HG03139 (cell line): ENCODE measurements at regions not wholly inside any gene's neighbourhood (a gene's known extent, or its start where the extent isn't known, plus 50 kb on each side); places are given as distances from the start of the nearest gene placed in this dataset.
"Not testable (repeated sequence)": the region's sequence is repeated elsewhere in the genome, so short reads cannot be mapped to it uniquely, and the experiment has no call there.

Experiments used
- ATAC-seq: cut with Tn5 transposase; IDR thresholded peaks from one replicate; pipeline ENCODE4 v1.9.1; 2021; ENCODE audit not compliant: unreplicated experiment

- ATAC-seq, result no peak
These were observed 205.7 kb downstream of the TOMM20 start for GRCh38 chr1:234922987-234923386.

- ATAC-seq, result no peak
These were observed 207.2 kb downstream of the TOMM20 start for GRCh38 chr1:234921266-234922062.

DNA sequence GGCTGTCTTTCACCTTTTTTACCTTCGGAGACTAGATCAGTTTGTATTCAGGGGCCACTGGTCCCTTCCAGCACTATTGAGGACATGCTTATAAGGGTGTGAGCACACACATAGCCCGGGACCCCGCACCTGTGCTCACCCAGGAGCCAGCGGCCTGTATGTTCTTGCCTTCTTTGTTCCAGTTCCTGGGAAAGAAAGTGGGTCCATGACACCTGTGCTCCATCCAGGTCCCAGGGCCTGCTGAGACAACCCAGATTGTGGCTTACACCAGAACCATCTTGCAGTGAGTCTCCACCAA, 207.8 kb downstream of the TOMM20 start:
- ATAC-seq, result no peak

- no peak for ATAC-seq
These were observed 208.3 kb downstream of the TOMM20 start for GRCh38 chr1:234920136-234920842.

- ATAC-seq, result no peak
These were observed 209.5 kb downstream of the TOMM20 start for GRCh38 chr1:234918961-234919761.

DNA sequence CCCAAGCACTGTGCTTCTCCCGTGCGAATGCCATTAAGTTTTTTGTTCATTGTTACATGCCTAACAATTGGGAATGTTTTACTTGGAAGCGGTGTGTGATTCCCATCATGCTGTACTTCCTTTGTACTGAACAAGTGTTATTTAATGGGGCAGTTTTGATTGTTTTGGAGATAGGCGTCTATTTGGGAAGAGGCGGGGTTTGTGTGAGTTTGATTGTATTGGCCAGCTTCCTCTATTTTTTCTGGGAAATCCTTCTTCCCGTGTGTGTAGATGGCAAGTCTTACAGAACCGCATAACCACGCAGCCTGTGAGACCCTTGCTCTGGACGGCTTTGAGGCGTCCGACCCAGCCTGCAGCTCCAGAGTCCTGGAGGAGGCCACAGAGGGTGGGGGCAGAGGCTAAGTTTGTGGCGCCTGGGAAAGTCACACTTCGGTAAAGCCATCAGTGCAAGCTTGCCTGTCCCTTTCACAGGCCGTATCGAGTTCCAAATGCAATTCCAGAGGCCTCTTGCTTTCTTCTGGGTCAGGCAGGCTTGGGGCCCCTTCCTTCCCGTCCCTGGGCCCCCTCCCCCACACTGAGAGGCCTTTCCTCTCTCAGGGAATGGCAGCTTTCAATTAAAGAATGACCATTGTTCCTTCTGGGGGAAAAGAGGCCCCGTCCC, 210.3 kb downstream of the TOMM20 start:
- ATAC-seq, result no peak

DNA sequence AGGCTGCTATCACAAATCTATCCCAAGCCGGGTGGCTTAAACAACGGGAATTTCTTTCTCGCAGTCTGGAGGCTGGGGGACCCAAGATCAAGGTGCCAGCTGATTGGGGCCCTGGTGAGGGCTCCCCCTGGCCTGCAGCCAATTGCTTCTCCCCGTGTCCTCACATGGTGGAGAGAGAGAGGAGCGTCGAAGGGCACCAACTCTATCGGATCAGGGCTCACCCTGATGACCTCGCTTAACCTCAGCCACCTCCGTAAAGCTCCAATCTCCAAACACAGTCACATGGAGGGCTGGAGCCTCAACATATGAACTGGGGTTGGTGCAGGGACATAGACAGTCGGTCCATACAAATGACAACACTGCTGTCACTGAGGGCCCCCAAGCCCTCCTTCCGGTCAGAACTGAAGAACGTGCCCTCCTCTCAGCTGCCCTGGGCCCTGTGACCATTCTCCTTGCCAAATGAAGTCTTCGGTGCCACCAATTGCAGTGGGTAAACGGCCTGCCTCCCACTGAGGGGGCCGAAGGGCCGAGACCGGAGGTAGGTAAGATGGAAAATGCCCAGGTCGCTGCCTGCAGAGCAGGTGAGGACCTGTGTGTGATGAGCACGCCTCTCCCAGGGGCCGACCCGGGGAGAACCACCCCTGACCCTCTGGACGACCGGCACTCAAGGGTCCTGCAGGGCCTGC, 211.0 kb downstream of the TOMM20 start:
- no peak for ATAC-seq

DNA sequence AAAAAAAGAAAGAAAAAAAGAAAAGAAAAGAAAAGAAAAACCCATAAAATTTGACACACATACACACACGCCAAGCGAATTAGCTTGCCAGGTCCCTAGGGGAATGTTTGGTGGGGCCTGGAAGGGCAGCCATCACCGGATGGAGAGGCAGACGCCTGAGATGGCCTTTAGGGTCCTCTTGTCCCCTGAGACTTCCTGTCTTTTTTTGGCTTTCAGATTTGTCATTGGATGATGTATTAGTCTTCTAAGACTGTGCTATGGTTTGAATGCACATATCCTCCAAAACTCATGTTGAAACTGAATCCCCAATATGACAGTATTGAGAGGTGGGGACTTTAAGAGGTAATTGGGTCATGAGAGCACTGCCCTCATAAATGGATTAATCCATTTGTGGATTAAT, 211.8 kb downstream of the TOMM20 start:
- no peak for ATAC-seq

GRCh38 chr1:234915924-234916675, 212.5 kb downstream of the TOMM20 start:
- no peak for ATAC-seq

- no peak for ATAC-seq
These were observed 213.9 kb downstream of the TOMM20 start for GRCh38 chr1:234914606-234915290.

DNA sequence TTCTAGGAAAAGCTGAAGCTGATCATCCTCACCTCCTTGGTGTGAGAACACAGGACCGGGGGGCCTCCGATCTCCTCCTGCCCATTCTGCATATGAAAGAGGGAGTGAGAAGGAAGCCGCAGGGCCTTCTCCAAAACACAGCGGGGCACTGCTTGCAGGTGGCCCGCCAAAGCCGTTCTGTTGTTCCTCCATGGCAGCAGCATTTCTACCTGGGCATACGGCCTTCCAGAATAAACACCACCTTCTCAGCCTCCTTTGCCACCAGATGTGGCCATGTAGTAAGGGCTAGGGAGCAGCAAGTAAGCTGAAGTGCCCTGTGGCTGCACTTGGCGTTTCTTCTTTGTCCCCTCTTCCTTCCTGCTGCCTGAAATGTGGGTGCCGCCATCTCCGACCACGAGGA, 214.9 kb downstream of the TOMM20 start:
- no peak for ATAC-seq

- ATAC-seq, result no peak
These were observed 215.4 kb downstream of the TOMM20 start for GRCh38 chr1:234913278-234913649.

DNA sequence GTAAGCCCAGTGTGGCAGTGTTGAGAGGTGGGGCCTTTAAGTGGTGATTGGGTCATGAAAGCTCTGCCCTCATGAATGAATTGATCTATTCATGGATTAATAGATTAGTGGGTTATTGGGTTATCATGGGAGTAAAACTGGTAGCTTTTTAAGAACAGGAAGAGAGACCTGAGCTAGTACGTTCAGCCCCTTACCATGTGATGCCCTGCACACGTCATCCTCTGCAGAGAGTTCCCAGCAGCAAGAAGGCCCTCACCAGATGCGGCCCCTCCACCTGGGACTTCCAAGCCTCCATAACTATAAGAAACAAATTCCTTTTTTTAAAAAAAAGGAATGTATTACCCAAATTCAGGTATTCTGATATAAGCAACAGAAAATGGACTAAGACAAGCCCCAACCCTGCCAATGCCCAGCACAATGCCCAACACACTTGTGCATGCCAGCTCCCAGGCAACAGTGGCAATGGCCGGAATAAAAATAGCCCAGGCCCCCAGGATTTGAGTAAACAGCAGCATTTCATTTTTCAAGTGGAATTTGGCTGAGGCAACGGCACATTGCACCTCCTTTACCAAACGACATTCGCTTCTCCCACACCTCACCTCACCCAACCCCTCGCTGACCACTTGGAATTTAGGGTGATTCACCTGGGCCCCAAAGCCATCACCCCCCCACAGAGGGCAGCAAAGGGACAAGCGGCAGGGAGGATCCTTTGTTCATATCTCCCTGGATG, 215.9 kb downstream of the TOMM20 start:
- ATAC-seq, result no peak

- no peak for ATAC-seq
These were observed 216.8 kb downstream of the TOMM20 start for GRCh38 chr1:234911787-234912186.

DNA sequence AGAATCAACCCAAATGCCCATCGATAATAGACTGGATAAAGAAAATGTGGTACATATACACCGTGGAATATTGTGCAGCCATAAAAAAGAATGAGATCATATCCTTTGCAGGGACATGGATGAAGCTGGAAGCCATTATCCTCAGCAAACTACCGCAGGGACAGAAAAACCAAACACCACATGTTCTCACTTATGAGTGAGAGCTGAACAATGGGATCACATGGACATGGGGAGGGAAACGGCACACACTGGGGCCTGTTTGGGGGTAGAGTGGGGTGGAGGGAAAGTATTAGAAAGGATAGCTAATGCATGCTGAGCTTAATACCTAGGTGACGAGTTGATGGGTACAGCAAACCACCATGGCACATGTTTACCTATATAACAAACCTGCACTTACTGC, 217.5 kb downstream of the TOMM20 start:
- ATAC-seq, result not testable (repeated sequence)

- no peak for ATAC-seq
These were observed 218.8 kb downstream of the TOMM20 start for GRCh38 chr1:234909851-234910250.

GRCh38 chr1:234909307-234909810, 219.3 kb downstream of the TOMM20 start:
- no peak for ATAC-seq

- ATAC-seq, result no peak
These were observed 220.1 kb downstream of the TOMM20 start for GRCh38 chr1:234908571-234908970.

- no peak for ATAC-seq
These were observed 220.7 kb downstream of the TOMM20 start for GRCh38 chr1:234907940-234908405.
